IMR-90 (cell line): ENCODE measurements at regions not wholly inside any gene's neighbourhood (a gene's known extent, or its start where the extent isn't known, plus 50 kb on each side); places are given as distances from the start of the nearest gene placed in this dataset.

Experiments
- ATAC-seq: fragments of 200-7000 bp; cut with Tn5 transposase; 2 replicates; pipeline ENCODE4 v1.9.1; 2020; ENCODE audit warnings: low read depth, mild to moderate bottlenecking, moderate library complexity
- BruUV-seq: library from RNA; stranded (reverse); fragments of 400-500 nt; replicated peaks from 2 replicates; lab custom pipeline; 2021; lab: Mats Ljungman, UMichigan
- CTCF ChIA-PET: fragments of 300-600 bp; formaldehyde crosslinking; extraction: SDS; loops from one replicate; lab custom pipeline; 2021; ENCODE audit warnings: antibody characterized with exemption; lab: Yijun Ruan, JAX
- POLR2A ChIA-PET: fragments of 300-600 bp; sonication (Branson Sonifier 250); formaldehyde crosslinking; loops from one replicate; lab custom pipeline; 2022; ENCODE audit warnings: antibody characterized with exemption; ENCODE audit not compliant: unreplicated experiment; lab: Charles Lee
- DNase-seq: peaks from one replicate; pipeline ENCODE4 v3.0.0; 2013
- H2AFZ ChIP-seq: replicated peaks from 2 replicates; pipeline ENCODE3; 2013; ENCODE audit warnings: low read length, mild to moderate bottlenecking; ENCODE audit not compliant: poor library complexity
- H2AK5ac ChIP-seq: 2 replicates; pipeline ENCODE4 v1.6.1; 2013; ENCODE audit warnings: low read depth, low read length, inconsistent platforms
- H2AK9ac ChIP-seq: replicated peaks from 2 replicates; pipeline ENCODE3; 2013; ENCODE audit warnings: mild to moderate bottlenecking, low read depth, low read length, moderate library complexity; ENCODE audit not compliant: poor library complexity
- H2BK120ac ChIP-seq: 2 replicates; pipeline ENCODE4 v1.6.1; 2013; ENCODE audit warnings: low read depth, low read length, inconsistent platforms
- H2BK15ac ChIP-seq: 3 replicates; pipeline ENCODE4 v1.6.1; 2013; ENCODE audit warnings: low read depth, low read length, inconsistent platforms
- H2BK20ac ChIP-seq: 2 replicates; pipeline ENCODE4 v1.6.1; 2013; ENCODE audit warnings: low read depth, mild to moderate bottlenecking, inconsistent platforms, low read length, moderate library complexity
- H2BK5ac ChIP-seq: 2 replicates; pipeline ENCODE4 v1.6.1; 2013; ENCODE audit warnings: mild to moderate bottlenecking, low read depth, low read length, inconsistent platforms; ENCODE audit not compliant: poor library complexity, severe bottlenecking
- H3K14ac ChIP-seq: replicated peaks from 2 replicates; pipeline ENCODE4 v1.6.1; 2013; ENCODE audit warnings: low read depth, low read length, inconsistent platforms
- H3K18ac ChIP-seq: 2 replicates; pipeline ENCODE4 v1.6.1; 2013; ENCODE audit warnings: low read depth, low read length, control low read depth
- H3K23ac ChIP-seq: 2 replicates; pipeline ENCODE4 v1.6.1; 2013; ENCODE audit warnings: low read depth, low read length, inconsistent platforms
- H3K27ac ChIP-seq: 2 replicates; pipeline ENCODE4 v1.5.1; 2013; ENCODE audit warnings: mild to moderate bottlenecking, control low read depth, low read length; ENCODE audit not compliant: insufficient read depth
- H3K27me3 ChIP-seq: 2 replicates; pipeline ENCODE4 v1.6.1; 2013; ENCODE audit warnings: low read length; ENCODE audit not compliant: control insufficient read depth, insufficient read depth
- H3K36me3 ChIP-seq: 2 replicates; pipeline ENCODE4 v1.6.1; 2013; ENCODE audit warnings: low read length, mixed read lengths; ENCODE audit not compliant: control insufficient read depth, insufficient read depth
- H3K4ac ChIP-seq: 2 replicates; pipeline ENCODE4 v1.6.1; 2013; ENCODE audit warnings: low read depth, low read length, inconsistent platforms
- H3K4me1 ChIP-seq: 2 replicates; pipeline ENCODE4 v1.6.1; 2013; ENCODE audit warnings: low read length, mixed read lengths; ENCODE audit not compliant: control insufficient read depth, insufficient read depth
- H3K4me2 ChIP-seq: 2 replicates; pipeline ENCODE4 v1.6.1; 2013; ENCODE audit warnings: low read depth, mild to moderate bottlenecking, control low read depth, low read length, moderate library complexity
- H3K4me3 ChIP-seq: 2 replicates; pipeline ENCODE4 v1.5.1; 2013; ENCODE audit warnings: low read depth, mild to moderate bottlenecking, control low read depth, low read length, moderate library complexity; ENCODE audit not compliant: insufficient read depth
- H3K56ac ChIP-seq: 2 replicates; pipeline ENCODE4 v1.6.1; 2013; ENCODE audit warnings: low read length, inconsistent platforms; ENCODE audit not compliant: insufficient read depth; ENCODE audit errors: extremely low read depth
- H3K79me1 ChIP-seq, 2 experiments: 2 replicates each; pipeline ENCODE4 v1.6.1; 2013; ENCODE audit warnings: low read length in 2 of 2, inconsistent platforms in 1 of 2, low read depth in 1 of 2
- H3K9ac ChIP-seq: 2 replicates; pipeline ENCODE4 v1.6.1; 2013; ENCODE audit warnings: low read depth, low read length, control low read depth
- H3K9me1 ChIP-seq: 2 replicates; pipeline ENCODE4 v1.6.1; 2013; ENCODE audit warnings: low read length, inconsistent platforms; ENCODE audit not compliant: insufficient read depth
- H3K9me3 ChIP-seq: 2 replicates; pipeline ENCODE4 v1.6.1; 2013; ENCODE audit warnings: low read length; ENCODE audit not compliant: control insufficient read depth, insufficient read depth
- H4K20me1 ChIP-seq: 2 replicates; pipeline ENCODE4 v1.6.1; 2013; ENCODE audit warnings: low read length, inconsistent platforms; ENCODE audit not compliant: insufficient read depth
- H4K5ac ChIP-seq: 2 replicates; pipeline ENCODE4 v1.6.1; 2013; ENCODE audit warnings: mild to moderate bottlenecking, low read depth, low read length, control low read depth
- H4K8ac ChIP-seq, 2 experiments: 2 replicates each; pipeline ENCODE4 v1.6.1; 2013; ENCODE audit warnings: low read depth in 2 of 2, low read length in 2 of 2, control low read depth in 1 of 2, inconsistent platforms in 1 of 2
- H4K91ac ChIP-seq: 2 replicates; pipeline ENCODE4 v1.6.1; 2013; ENCODE audit warnings: low read depth, low read length, inconsistent platforms; ENCODE audit not compliant: insufficient read depth
- BHLHE40 ChIP-seq: fragments of 150-350 bp; IDR thresholded peaks from 2 replicates; pipeline ENCODE4 v1.6.1; 2016; ENCODE audit warnings: mild to moderate bottlenecking, low read depth, low read length
- CEBPB ChIP-seq: IDR thresholded peaks from 2 replicates; pipeline ENCODE4 v1.6.1; 2012; ENCODE audit warnings: low read depth, low read length, improper control_type of control experiment
- CHD1 ChIP-seq: IDR thresholded peaks from 2 replicates; pipeline ENCODE4 v1.6.1; 2012; ENCODE audit warnings: low read depth, low read length, improper control_type of control experiment
- MAFK ChIP-seq: IDR thresholded peaks from 2 replicates; pipeline ENCODE4 v1.6.1; 2012; ENCODE audit warnings: low read depth, low read length, improper control_type of control experiment
- MAZ ChIP-seq: IDR thresholded peaks from 2 replicates; pipeline ENCODE4 v1.6.1; 2012; ENCODE audit warnings: low read depth, mild to moderate bottlenecking, low read length, improper control_type of control experiment, moderate library complexity, borderline replicate concordance
- MXI1 ChIP-seq: IDR thresholded peaks from 2 replicates; pipeline ENCODE4 v1.6.1; 2012; ENCODE audit warnings: low read depth, mild to moderate bottlenecking, low read length, moderate library complexity, borderline replicate concordance
- NFE2L2 ChIP-seq: fragments of 150-350 bp; IDR thresholded peaks from 2 replicates; pipeline ENCODE4 v1.6.1; 2016; ENCODE audit warnings: low read depth, mild to moderate bottlenecking, low read length
- POLR2A ChIP-seq: IDR thresholded peaks from 2 replicates; pipeline ENCODE4 v1.6.1; 2012; ENCODE audit warnings: mild to moderate bottlenecking, low read depth, low read length
- RAD21 ChIP-seq: IDR thresholded peaks from 2 replicates; pipeline ENCODE4 v1.6.1; 2012; ENCODE audit warnings: low read length, improper control_type of control experiment
- RCOR1 ChIP-seq: IDR thresholded peaks from 2 replicates; pipeline ENCODE4 v1.6.1; 2012; ENCODE audit warnings: mild to moderate bottlenecking, low read length, improper control_type of control experiment; ENCODE audit not compliant: insufficient replicate concordance
- RFX5 ChIP-seq: IDR thresholded peaks from 2 replicates; pipeline ENCODE4 v1.8.0; 2012; ENCODE audit warnings: low read depth, mild to moderate bottlenecking, low read length, moderate library complexity
- SMC3 ChIP-seq: fragments of 150-350 bp; IDR thresholded peaks from 2 replicates; pipeline ENCODE4 v1.6.1; 2016; ENCODE audit warnings: low read depth, mild to moderate bottlenecking, antibody characterized with exemption, low read length, moderate library complexity
- WGBS, 2 experiments: methylation state at CpG; one replicate each; pipeline versions ENCODE4 v1.1.5 to v1.1.7; 2013; ENCODE audit warnings: missing lambda C conversion rate in 2 of 2; ENCODE audit not compliant: insufficient read length in 1 of 2; ENCODE audit errors: extremely low coverage in 2 of 2; 5-methylcytosine and 5-hydroxymethylcytosine counted together
- dilution Hi-C: fragments of 300-500 bp; cut with HindIII; formaldehyde crosslinking; loops from one replicate; pipeline ENCODE4 v1.14.3; 2018; ENCODE audit warnings: low sequenced_read_pairs; ENCODE audit not compliant: unreplicated experiment
- in situ Hi-C: fragments of 300-500 bp; cut with MboI; formaldehyde crosslinking; loops from 3 replicates; pipeline ENCODE4 v1.14.3; 2019; ENCODE audit warnings: low sequenced_read_pairs, inconsistent platforms, mixed read lengths
- intact Hi-C: fragments of 100-400 bp; cut with micrococcal nuclease; formaldehyde crosslinking; loops from 2 replicates; pipeline ENCODE4 v1.10.0; 2022
- TF ChIP-seq, protein P1 (sequence below): fragments of 150-350 bp; IDR thresholded peaks from 2 replicates; pipeline ENCODE4 v1.6.1; 2016; ENCODE audit warnings: low read depth, mild to moderate bottlenecking, low read length, moderate library complexity, borderline replicate concordance
- TF ChIP-seq, protein P2 (sequence below): fragments of 150-350 bp; IDR thresholded peaks from 2 replicates; pipeline ENCODE4 v1.6.1; 2017; ENCODE audit warnings: mild to moderate bottlenecking, antibody characterized with exemption, low read length, low read depth
- TF ChIP-seq, protein P3 (sequence below): conservative IDR thresholded peaks from 2 replicates; pipeline ENCODE4 v1.5.1; 2012; ENCODE audit warnings: mild to moderate bottlenecking, low read depth, low read length, improper control_type of control experiment

DNA sequence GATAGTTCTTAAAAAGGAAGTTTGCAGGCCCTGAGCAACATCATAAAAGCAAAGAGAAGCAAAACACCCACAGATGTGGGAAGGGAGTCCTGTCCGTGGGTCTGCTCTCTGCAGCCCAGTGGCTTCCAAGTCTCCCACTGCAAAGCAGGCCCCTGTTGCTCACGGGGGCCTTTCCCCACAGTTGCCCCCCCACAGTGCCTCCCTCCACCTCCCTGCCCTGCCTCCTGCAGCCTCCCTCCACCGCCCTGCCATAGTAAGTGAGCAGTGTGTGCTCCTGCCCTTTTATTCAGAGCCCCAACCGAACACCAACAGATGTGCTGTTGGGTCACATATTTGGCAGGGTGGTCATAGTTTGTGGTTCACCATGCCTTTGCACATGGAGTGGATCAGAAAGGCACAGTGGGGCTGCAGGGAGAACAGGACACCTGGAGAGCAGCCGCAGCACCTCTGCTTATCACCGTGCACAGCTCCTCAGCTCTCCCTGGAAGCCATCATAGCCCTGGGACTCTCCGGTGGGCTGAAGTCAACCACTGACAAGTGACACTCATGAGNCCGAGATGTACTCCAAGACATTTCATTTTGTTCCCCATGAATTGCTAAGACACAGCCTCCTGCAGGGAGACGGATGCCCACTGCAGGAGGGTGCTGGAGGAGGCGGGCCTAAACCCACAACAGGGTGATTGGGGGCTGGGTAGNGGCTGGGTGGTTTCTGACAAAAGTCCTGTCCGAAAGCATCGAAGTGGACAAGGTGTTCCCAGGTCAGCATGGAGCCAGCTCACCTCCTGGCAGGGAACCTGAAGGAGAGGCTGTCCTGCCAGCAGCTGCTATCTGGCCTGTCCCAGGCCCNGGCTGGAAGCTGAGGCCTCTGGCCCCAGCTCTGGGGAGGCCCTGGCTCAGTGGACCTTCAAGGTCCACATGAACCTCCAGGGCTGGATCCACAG, 278.9 kb downstream of the GADD45G start:
- no peaks in the 10 kb centered on the region for H3K9me3 ChIP-seq
- H4K8ac ChIP-seq: no peak overlapping the region
- no peak overlapping the region for H3K4me3 ChIP-seq
- no peak for ATAC-seq
- H3K79me1 ChIP-seq: no peaks in the 10 kb centered on the region
- H3K56ac ChIP-seq: no peak overlapping the region
- dilution Hi-C loops (no loop called here), intact Hi-C loops (no loop called here), in situ Hi-C loops (no loop called here)
- H3K27ac ChIP-seq: no peak overlapping the region
- H3K9ac ChIP-seq: no peak overlapping the region
- no peak overlapping the region for H3K14ac ChIP-seq
- POLR2A ChIA-PET: no interaction called here
- CTCF ChIA-PET: no interaction called here
- H3K18ac ChIP-seq: no peak overlapping the region
- no peak overlapping the region for H2BK120ac ChIP-seq
- H2BK15ac ChIP-seq: no peak overlapping the region
- no peak overlapping the region for H2AK9ac ChIP-seq
- no peak overlapping the region for H2AFZ ChIP-seq
- H3K4me1 ChIP-seq: no peaks in the 10 kb centered on the region
- no peak overlapping the region for H4K5ac ChIP-seq
- H3K9me1 ChIP-seq: 0 out of 2 replicates have a peak, but pooled peaks cover 10% of the 10 kb centered on the region
- DNase-seq: no peak
- no CpG with 5 or more reads among the region's 12 CpGs for WGBS, 2 experiments
- H2AK5ac ChIP-seq: no peak overlapping the region
- no peaks in the 10 kb centered on the region for H3K36me3 ChIP-seq
- no peak overlapping the region for H3K4me2 ChIP-seq
- H3K23ac ChIP-seq: no peak overlapping the region
- H4K91ac ChIP-seq: no peak overlapping the region
- no TSS peak for BruUV-seq
- no peak overlapping the region for H2BK20ac ChIP-seq
- no peaks in the 10 kb centered on the region for H4K20me1 ChIP-seq
- H2BK5ac ChIP-seq: no peak overlapping the region
- H3K27me3 ChIP-seq: no peaks in the 10 kb centered on the region; the same call in 1 of the 2 replicates
- no peak overlapping the region for H3K4ac ChIP-seq
- TF ChIP-seq RAD21: no peak
- TF ChIP-seq SMC3: no peak
- TF ChIP-seq MAZ: no peak
- TF ChIP-seq MXI1: no peak
- TF ChIP-seq, protein P1, sequence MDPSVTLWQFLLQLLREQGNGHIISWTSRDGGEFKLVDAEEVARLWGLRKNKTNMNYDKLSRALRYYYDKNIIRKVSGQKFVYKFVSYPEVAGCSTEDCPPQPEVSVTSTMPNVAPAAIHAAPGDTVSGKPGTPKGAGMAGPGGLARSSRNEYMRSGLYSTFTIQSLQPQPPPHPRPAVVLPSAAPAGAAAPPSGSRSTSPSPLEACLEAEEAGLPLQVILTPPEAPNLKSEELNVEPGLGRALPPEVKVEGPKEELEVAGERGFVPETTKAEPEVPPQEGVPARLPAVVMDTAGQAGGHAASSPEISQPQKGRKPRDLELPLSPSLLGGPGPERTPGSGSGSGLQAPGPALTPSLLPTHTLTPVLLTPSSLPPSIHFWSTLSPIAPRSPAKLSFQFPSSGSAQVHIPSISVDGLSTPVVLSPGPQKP: no peak
- TF ChIP-seq, protein P2, sequence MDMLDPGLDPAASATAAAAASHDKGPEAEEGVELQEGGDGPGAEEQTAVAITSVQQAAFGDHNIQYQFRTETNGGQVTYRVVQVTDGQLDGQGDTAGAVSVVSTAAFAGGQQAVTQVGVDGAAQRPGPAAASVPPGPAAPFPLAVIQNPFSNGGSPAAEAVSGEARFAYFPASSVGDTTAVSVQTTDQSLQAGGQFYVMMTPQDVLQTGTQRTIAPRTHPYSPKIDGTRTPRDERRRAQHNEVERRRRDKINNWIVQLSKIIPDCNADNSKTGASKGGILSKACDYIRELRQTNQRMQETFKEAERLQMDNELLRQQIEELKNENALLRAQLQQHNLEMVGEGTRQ: no peak
- no peak for TF ChIP-seq MAFK
- TF ChIP-seq, protein P3, sequence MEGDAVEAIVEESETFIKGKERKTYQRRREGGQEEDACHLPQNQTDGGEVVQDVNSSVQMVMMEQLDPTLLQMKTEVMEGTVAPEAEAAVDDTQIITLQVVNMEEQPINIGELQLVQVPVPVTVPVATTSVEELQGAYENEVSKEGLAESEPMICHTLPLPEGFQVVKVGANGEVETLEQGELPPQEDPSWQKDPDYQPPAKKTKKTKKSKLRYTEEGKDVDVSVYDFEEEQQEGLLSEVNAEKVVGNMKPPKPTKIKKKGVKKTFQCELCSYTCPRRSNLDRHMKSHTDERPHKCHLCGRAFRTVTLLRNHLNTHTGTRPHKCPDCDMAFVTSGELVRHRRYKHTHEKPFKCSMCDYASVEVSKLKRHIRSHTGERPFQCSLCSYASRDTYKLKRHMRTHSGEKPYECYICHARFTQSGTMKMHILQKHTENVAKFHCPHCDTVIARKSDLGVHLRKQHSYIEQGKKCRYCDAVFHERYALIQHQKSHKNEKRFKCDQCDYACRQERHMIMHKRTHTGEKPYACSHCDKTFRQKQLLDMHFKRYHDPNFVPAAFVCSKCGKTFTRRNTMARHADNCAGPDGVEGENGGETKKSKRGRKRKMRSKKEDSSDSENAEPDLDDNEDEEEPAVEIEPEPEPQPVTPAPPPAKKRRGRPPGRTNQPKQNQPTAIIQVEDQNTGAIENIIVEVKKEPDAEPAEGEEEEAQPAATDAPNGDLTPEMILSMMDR: no peak
- no peak for TF ChIP-seq POLR2A
- no peak for TF ChIP-seq CEBPB
- TF ChIP-seq RFX5: no peak
- TF ChIP-seq NFE2L2: no peak
- no peak for TF ChIP-seq CHD1
- TF ChIP-seq BHLHE40: no peak
- TF ChIP-seq RCOR1: no peak
